Neural progenitor cell (in vitro differentiated cells): ENCODE measurements at regions not wholly inside any gene's neighbourhood (a gene's known extent, or its start where the extent isn't known, plus 50 kb on each side); places are given as distances from the start of the nearest gene placed in this dataset.

Experiments
- DNase-seq: peaks from one replicate; pipeline ENCODE4 v3.0.0-alpha.2; 2016; ENCODE audit warnings: low spot score
- H2AFZ ChIP-seq: fragments of 200-600 bp; sonication (generic); replicated peaks from 2 replicates; pipeline ENCODE4 v1.6.1; 2016; ENCODE audit warnings: antibody characterized with exemption
- H3F3A ChIP-seq: fragments of 200-600 bp; sonication (generic); 2 replicates; pipeline ENCODE4 v1.6.1; 2016; ENCODE audit warnings: antibody characterized with exemption, low read depth
- H3K27ac ChIP-seq: fragments of 200-600 bp; sonication (generic); 2 replicates; pipeline ENCODE4 v1.5.1; 2016; ENCODE audit warnings: mild to moderate bottlenecking
- H3K27me3 ChIP-seq: fragments of 200-600 bp; sonication (generic); 2 replicates; pipeline ENCODE4 v1.6.1; 2016; ENCODE audit warnings: mild to moderate bottlenecking, moderate library complexity
- H3K36me3 ChIP-seq: fragments of 200-600 bp; sonication (generic); 2 replicates; pipeline ENCODE4 v1.5.1; 2016
- H3K4me1 ChIP-seq: fragments of 200-600 bp; sonication (generic); 2 replicates; pipeline ENCODE4 v1.6.1; 2016; ENCODE audit warnings: mixed run types
- H3K4me2 ChIP-seq: fragments of 200-600 bp; sonication (generic); 2 replicates; pipeline ENCODE4 v1.6.1; 2016
- H3K4me3 ChIP-seq: fragments of 200-600 bp; sonication (generic); 2 replicates; pipeline ENCODE4 v1.5.1; 2016
- H3K79me2 ChIP-seq: fragments of 200-600 bp; sonication (generic); 2 replicates; pipeline ENCODE4 v1.6.1; 2016; ENCODE audit warnings: low read depth
- H3K9ac ChIP-seq: fragments of 200-600 bp; sonication (generic); 2 replicates; pipeline ENCODE4 v1.6.1; 2016
- H3K9me3 ChIP-seq: fragments of 200-600 bp; sonication (generic); 2 replicates; pipeline ENCODE4 v1.5.1; 2016; ENCODE audit warnings: low read depth
- H4K20me1 ChIP-seq: fragments of 200-600 bp; sonication (generic); 2 replicates; pipeline ENCODE4 v1.6.1; 2016; ENCODE audit warnings: low read depth
- H3K27ac Mint-ChIP-seq: 3 replicates; pipeline ENCODE4 v1.8.0; 2021; ENCODE audit warnings: mixed read lengths
- H3K27me3 Mint-ChIP-seq: 2 replicates; pipeline ENCODE4 v1.8.0; 2022; ENCODE audit warnings: low read depth, mild to moderate bottlenecking, inconsistent platforms, moderate library complexity, mixed read lengths; ENCODE audit not compliant: insufficient read depth
- H3K36me3 Mint-ChIP-seq: 3 replicates; pipeline ENCODE4 v1.8.0; 2021; ENCODE audit warnings: mixed read lengths
- H3K4me1 Mint-ChIP-seq: 3 replicates; pipeline ENCODE4 v1.8.0; 2021; ENCODE audit warnings: mixed read lengths
- H3K4me3 Mint-ChIP-seq: 3 replicates; pipeline ENCODE4 v1.8.0; 2021; ENCODE audit warnings: mild to moderate bottlenecking, moderate library complexity, mixed read lengths
- H3K9me3 Mint-ChIP-seq: 3 replicates; pipeline ENCODE4 v1.8.0; 2020; ENCODE audit warnings: mixed read lengths
- CTCF ChIP-seq: fragments of 200-600 bp; sonication (generic); IDR thresholded peaks from 2 replicates; pipeline ENCODE4 v1.5.1; 2017; ENCODE audit warnings: antibody characterized with exemption, mild to moderate bottlenecking
- EZH2 ChIP-seq: fragments of 200-600 bp; sonication (generic); IDR thresholded peaks from 2 replicates; pipeline ENCODE4 v1.6.1; 2017; ENCODE audit warnings: antibody characterized with exemption, mild to moderate bottlenecking, moderate library complexity
- EZH2phosphoT487 ChIP-seq: fragments of 200-600 bp; sonication (generic); IDR thresholded peaks from 2 replicates; pipeline ENCODE4 v1.6.1; 2017; ENCODE audit warnings: antibody characterized with exemption

- no peaks in the 10 kb centered on the region for H3K36me3 Mint-ChIP-seq
- H4K20me1 ChIP-seq = no peaks in the 10 kb centered on the region
- H3K4me1 ChIP-seq = peaks cover 16% of the 10 kb centered on the region
- no peaks in the 10 kb centered on the region for H3K9me3 ChIP-seq
- peaks cover 3% of the 10 kb centered on the region for H3K4me1 Mint-ChIP-seq
- H3K4me2 ChIP-seq = no peak overlapping the region
- no peaks in the 10 kb centered on the region for H3K79me2 ChIP-seq
- no peak for DNase-seq
- peaks cover 8% of the 10 kb centered on the region for H3F3A ChIP-seq
- no peak overlapping the region for H3K4me3 ChIP-seq
- H3K9ac ChIP-seq = no peak overlapping the region
- H3K9me3 Mint-ChIP-seq = no peaks in the 10 kb centered on the region
- H3K36me3 ChIP-seq = no peaks in the 10 kb centered on the region
- no peak overlapping the region for H3K27ac Mint-ChIP-seq
- H3K27ac ChIP-seq = no peak overlapping the region
- no peak for TF ChIP-seq EZH2phosphoT487
- no peak for TF ChIP-seq EZH2
- TF ChIP-seq CTCF = no peak
- peaks cover 3% of the 10 kb centered on the region for H3K27me3 ChIP-seq
- no peak overlapping the region for H3K4me3 Mint-ChIP-seq
- no peak overlapping the region for H2AFZ ChIP-seq
- peaks cover 2% of the 10 kb centered on the region for H3K27me3 Mint-ChIP-seq
Observed at GRCh38 chr22:48346911-48347310, 1480.8 kb downstream of the BRD1 start.

GRCh38 chr22:48346311-48346710 is 1481.4 kb downstream of the BRD1 start:
- no peak overlapping the region for H3K27ac Mint-ChIP-seq
- Histone ChIP-seq H3K36me3 (no peaks in the 10 kb centered on the region), H4K20me1 (no peaks in the 10 kb centered on the region), H3K79me2 (no peaks in the 10 kb centered on the region), H3K9ac (no peak overlapping the region), H3K4me2 (no peak overlapping the region), H2AFZ (no peak overlapping the region), H3K27ac (no peak overlapping the region), H3F3A (peaks cover 8% of the 10 kb centered on the region), H3K4me3 (no peak overlapping the region), H3K9me3 (no peaks in the 10 kb centered on the region), H3K4me1 (peaks cover 16% of the 10 kb centered on the region), H3K27me3 (peaks cover 9% of the 10 kb centered on the region)
- no peaks in the 10 kb centered on the region for H3K36me3 Mint-ChIP-seq
- no peak for DNase-seq
- peaks cover 2% of the 10 kb centered on the region for H3K27me3 Mint-ChIP-seq
- TF ChIP-seq EZH2phosphoT487 = no peak
- TF ChIP-seq EZH2 = no peak
- no peak for TF ChIP-seq CTCF
- H3K4me1 Mint-ChIP-seq = peaks cover 7% of the 10 kb centered on the region
- H3K4me3 Mint-ChIP-seq = no peak overlapping the region
- no peaks in the 10 kb centered on the region for H3K9me3 Mint-ChIP-seq

GRCh38 chr22:48345631-48346030 is 1482.0 kb downstream of the BRD1 start:
- no peak overlapping the region for H3K4me3 ChIP-seq
- H3K27ac ChIP-seq = no peak overlapping the region
- H2AFZ ChIP-seq = no peak overlapping the region
- peaks cover 7% of the 10 kb centered on the region for H3F3A ChIP-seq
- Mint-ChIP-seq H3K9me3 (no peaks in the 10 kb centered on the region), H3K4me1 (peaks cover 6% of the 10 kb centered on the region), H3K36me3 (no peaks in the 10 kb centered on the region), H3K27ac (no peak overlapping the region), H3K27me3 (peaks cover 2% of the 10 kb centered on the region), H3K4me3 (no peak overlapping the region)
- H3K9me3 ChIP-seq = no peaks in the 10 kb centered on the region
- no peak overlapping the region for H3K9ac ChIP-seq
- TF ChIP-seq CTCF (no peak), EZH2 (no peak), EZH2phosphoT487 (no peak)
- H3K4me2 ChIP-seq = no peak overlapping the region
- H3K4me1 ChIP-seq = peaks cover 10% of the 10 kb centered on the region
- no peaks in the 10 kb centered on the region for H3K36me3 ChIP-seq
- H3K27me3 ChIP-seq = peaks cover 10% of the 10 kb centered on the region
- no peaks in the 10 kb centered on the region for H3K79me2 ChIP-seq
- H4K20me1 ChIP-seq = no peaks in the 10 kb centered on the region
- DNase-seq = no peak

- no peak overlapping the region for H3K27ac ChIP-seq
- H3K9me3 ChIP-seq = no peaks in the 10 kb centered on the region
- H3K27me3 Mint-ChIP-seq = peaks cover 3% of the 10 kb centered on the region
- no peak overlapping the region for H3K4me2 ChIP-seq
- H3K4me3 Mint-ChIP-seq = peak overlapping the region; percentile 41
- no peaks in the 10 kb centered on the region for H3K9me3 Mint-ChIP-seq
- H3K36me3 ChIP-seq = no peaks in the 10 kb centered on the region
- H3F3A ChIP-seq = no peaks in the 10 kb centered on the region
- H2AFZ ChIP-seq = no peak overlapping the region
- no peak overlapping the region for H3K4me3 ChIP-seq
- peaks cover 12% of the 10 kb centered on the region for H3K4me1 Mint-ChIP-seq
- H3K27me3 ChIP-seq = peaks cover 10% of the 10 kb centered on the region
- no peak for DNase-seq
- no peaks in the 10 kb centered on the region for H3K79me2 ChIP-seq
- no peak overlapping the region for H3K9ac ChIP-seq
- H3K4me1 ChIP-seq = no peaks in the 10 kb centered on the region
- TF ChIP-seq EZH2phosphoT487 (no peak), EZH2 (no peak), CTCF (no peak)
- H3K36me3 Mint-ChIP-seq = no peaks in the 10 kb centered on the region
- no peak overlapping the region for H3K27ac Mint-ChIP-seq
- no peaks in the 10 kb centered on the region for H4K20me1 ChIP-seq
Observed at GRCh38 chr22:48343461-48343860, 1484.2 kb downstream of the BRD1 start.
